Natural killer cell treated with Interleukin-12 subunit alpha and Interleukin-12 subunit beta and Interleukin-15 and Interleukin-18, amount 100 ng/mL, for 72 hours (primary cell): ENCODE measurements at regions not wholly inside any gene's neighbourhood (a gene's known extent, or its start where the extent isn't known, plus 50 kb on each side); places are given as distances from the start of the nearest gene placed in this dataset.
"Not testable (repeated sequence)": the region's sequence is repeated elsewhere in the genome, so short reads cannot be mapped to it uniquely, and the experiment has no call there.

Experiments
- ATAC-seq, 2 donors: fragments of 150-1000 bp; cut with Tn5 transposase in 1 of 2; sonication (Bioruptor Pico), chemical (Tn5 transposase) in 1 of 2; 2 replicates each; pipeline ENCODE4 v1.10.0; 2021
- DNase-seq: peaks from one replicate; pipeline ENCODE4 v3.0.0; 2022; ENCODE audit warnings: low spot score
- H3K27ac Mint-ChIP-seq, 2 donors: 1 replicate in 1 of 2; 2 replicates in 1 of 2; pipeline ENCODE4 v1.8.0; 2022; ENCODE audit warnings: mixed read lengths in 2 of 2, mild to moderate bottlenecking in 1 of 2, moderate library complexity in 1 of 2
- H3K27me3 Mint-ChIP-seq, 2 donors: 1 replicate in 1 of 2; 2 replicates in 1 of 2; pipeline ENCODE4 v1.8.0; 2022; ENCODE audit warnings: mixed read lengths in 2 of 2
- H3K36me3 Mint-ChIP-seq: one replicate; pipeline ENCODE4 v1.8.0; 2022; ENCODE audit warnings: mixed read lengths
- H3K4me1 Mint-ChIP-seq, 2 donors: 1 replicate in 1 of 2; 2 replicates in 1 of 2; pipeline ENCODE4 v1.8.0; 2022; ENCODE audit warnings: low read depth in 2 of 2, mixed read lengths in 2 of 2, mild to moderate bottlenecking in 1 of 2
- H3K4me3 Mint-ChIP-seq: one replicate; pipeline ENCODE4 v1.8.0; 2022; ENCODE audit warnings: mixed read lengths
- H3K9me3 Mint-ChIP-seq: 2 replicates; pipeline ENCODE4 v1.8.0; 2022; ENCODE audit warnings: mixed read lengths

- no peaks in the 10 kb centered on the region for H3K36me3 Mint-ChIP-seq
- ATAC-seq, result no peak
- peaks cover 6% of the 10 kb centered on the region for H3K9me3 Mint-ChIP-seq
- no peak overlapping the region for H3K4me3 Mint-ChIP-seq
- H3K27ac Mint-ChIP-seq, result no peak overlapping the region
- DNase-seq, result no peak
- H3K27me3 Mint-ChIP-seq, result no peaks in the 10 kb centered on the region
- no peaks in the 10 kb centered on the region for H3K4me1 Mint-ChIP-seq
Measured at GRCh38 chr14:40398981-40399380, 966.7 kb upstream of the FBXO33 start.

- Mint-ChIP-seq H3K9me3 (peaks cover 3% of the 10 kb centered on the region), H3K4me3 (no peak overlapping the region), H3K36me3 (no peaks in the 10 kb centered on the region), H3K4me1 (no peaks in the 10 kb centered on the region), H3K27ac (no peak overlapping the region), H3K27me3 (no peaks in the 10 kb centered on the region)
- ATAC-seq (no peak), DNase-seq (no peak)
Measured at GRCh38 chr14:40394634-40395340, 962.6 kb upstream of the FBXO33 start.

GRCh38 chr14:40393143-40393542 is 960.9 kb upstream of the FBXO33 start:
- ATAC-seq, result no peak

GRCh38 chr14:40386433-40386832 is 954.2 kb upstream of the FBXO33 start:
- DNase-seq (no peak), ATAC-seq (no peak)
- Mint-ChIP-seq H3K9me3 (no peaks in the 10 kb centered on the region), H3K4me3 (no peak overlapping the region), H3K27me3 (no peaks in the 10 kb centered on the region), H3K4me1 (no peaks in the 10 kb centered on the region), H3K27ac (no peak overlapping the region), H3K36me3 (no peaks in the 10 kb centered on the region)

More at GRCh38 chr14:40393143-40393542, 960.9 kb upstream of the FBXO33 start:
- Mint-ChIP-seq H3K9me3 (peaks cover 3% of the 10 kb centered on the region), H3K27me3 (no peaks in the 10 kb centered on the region), H3K4me1 (no peaks in the 10 kb centered on the region), H3K27ac (no peak overlapping the region), H3K4me3 (no peak overlapping the region), H3K36me3 (no peaks in the 10 kb centered on the region)
- no peak for DNase-seq

- H3K27ac Mint-ChIP-seq, result no peak overlapping the region
- H3K9me3 Mint-ChIP-seq, result peaks cover 20% of the 10 kb centered on the region
- DNase-seq (no peak), ATAC-seq (no peak)
- no peak overlapping the region for H3K4me3 Mint-ChIP-seq
- no peaks in the 10 kb centered on the region for H3K4me1 Mint-ChIP-seq
- no peaks in the 10 kb centered on the region for H3K27me3 Mint-ChIP-seq
- H3K36me3 Mint-ChIP-seq, result no peaks in the 10 kb centered on the region
Measured at GRCh38 chr14:40374221-40374620, 942.0 kb upstream of the FBXO33 start.

- no peaks in the 10 kb centered on the region for H3K4me1 Mint-ChIP-seq
- H3K27ac Mint-ChIP-seq, result no peak overlapping the region
- H3K36me3 Mint-ChIP-seq, result no peaks in the 10 kb centered on the region
- ATAC-seq (no peak), DNase-seq (no peak)
- no peak overlapping the region for H3K4me3 Mint-ChIP-seq
- H3K9me3 Mint-ChIP-seq, result peaks cover 23% of the 10 kb centered on the region
- no peaks in the 10 kb centered on the region for H3K27me3 Mint-ChIP-seq
Measured at GRCh38 chr14:40371011-40371410, 938.8 kb upstream of the FBXO33 start.

- H3K4me3 Mint-ChIP-seq, result no peak overlapping the region
- no peak overlapping the region for H3K27ac Mint-ChIP-seq
- H3K36me3 Mint-ChIP-seq, result no peaks in the 10 kb centered on the region
- ATAC-seq (no peak), DNase-seq (no peak)
- peaks cover 21% of the 10 kb centered on the region for H3K9me3 Mint-ChIP-seq
- H3K4me1 Mint-ChIP-seq, result no peaks in the 10 kb centered on the region
- H3K27me3 Mint-ChIP-seq, result no peaks in the 10 kb centered on the region
Measured at GRCh38 chr14:40368314-40368713, 936.1 kb upstream of the FBXO33 start.

- H3K27ac Mint-ChIP-seq, result no peak overlapping the region
- ATAC-seq (no peak), DNase-seq (no peak)
- no peaks in the 10 kb centered on the region for H3K4me1 Mint-ChIP-seq
- H3K27me3 Mint-ChIP-seq, result no peaks in the 10 kb centered on the region
- no peaks in the 10 kb centered on the region for H3K36me3 Mint-ChIP-seq
- peaks cover 21% of the 10 kb centered on the region for H3K9me3 Mint-ChIP-seq
- no peak overlapping the region for H3K4me3 Mint-ChIP-seq
Measured at GRCh38 chr14:40367717-40368116, 935.5 kb upstream of the FBXO33 start.

- Mint-ChIP-seq H3K36me3 (no peaks in the 10 kb centered on the region), H3K9me3 (peaks cover 9% of the 10 kb centered on the region), H3K4me3 (no peak overlapping the region), H3K27ac (no peak overlapping the region), H3K27me3 (no peaks in the 10 kb centered on the region), H3K4me1 (no peaks in the 10 kb centered on the region)
- DNase-seq (no peak), ATAC-seq (no peak)
Measured at GRCh38 chr14:40365305-40365704, 933.1 kb upstream of the FBXO33 start.

GRCh38 chr14:40362856-40363255 is 930.6 kb upstream of the FBXO33 start:
- H3K27ac Mint-ChIP-seq, result no peak overlapping the region

GRCh38 chr14:40354754-40355153 is 922.5 kb upstream of the FBXO33 start:
- no peaks in the 10 kb centered on the region for H3K4me1 Mint-ChIP-seq
- no peak overlapping the region for H3K27ac Mint-ChIP-seq
- no peaks in the 10 kb centered on the region for H3K27me3 Mint-ChIP-seq
- H3K9me3 Mint-ChIP-seq, result peaks cover 7% of the 10 kb centered on the region
- H3K36me3 Mint-ChIP-seq, result no peaks in the 10 kb centered on the region
- DNase-seq, result no peak
- ATAC-seq, result no peak
- H3K4me3 Mint-ChIP-seq, result no peak overlapping the region

More at GRCh38 chr14:40362856-40363255, 930.6 kb upstream of the FBXO33 start:
- DNase-seq, result no peak
- Mint-ChIP-seq H3K9me3 (peaks cover 10% of the 10 kb centered on the region), H3K36me3 (no peaks in the 10 kb centered on the region), H3K4me1 (no peaks in the 10 kb centered on the region), H3K27me3 (no peaks in the 10 kb centered on the region), H3K4me3 (no peak overlapping the region)
- no peak for ATAC-seq

- not testable (repeated sequence) for H3K36me3 Mint-ChIP-seq, H3K4me3 Mint-ChIP-seq, H3K27me3 Mint-ChIP-seq, H3K4me1 Mint-ChIP-seq, DNase-seq, H3K27ac Mint-ChIP-seq, ATAC-seq, H3K9me3 Mint-ChIP-seq
Measured at GRCh38 chr14:40348104-40348503, 915.9 kb upstream of the FBXO33 start.

GRCh38 chr14:40347675-40348074 is 915.4 kb upstream of the FBXO33 start:
- no peaks in the 10 kb centered on the region for H3K4me1 Mint-ChIP-seq
- no peaks in the 10 kb centered on the region for H3K27me3 Mint-ChIP-seq
- H3K27ac Mint-ChIP-seq, result no peak overlapping the region
- ATAC-seq (no peak), DNase-seq (no peak)
- no peaks in the 10 kb centered on the region for H3K9me3 Mint-ChIP-seq
- H3K36me3 Mint-ChIP-seq, result peaks cover 5% of the 10 kb centered on the region
- H3K4me3 Mint-ChIP-seq, result no peak overlapping the region

- ATAC-seq (no peak), DNase-seq (no peak)
- Mint-ChIP-seq H3K27me3 (no peaks in the 10 kb centered on the region), H3K4me3 (no peak overlapping the region), H3K4me1 (no peaks in the 10 kb centered on the region), H3K9me3 (no peaks in the 10 kb centered on the region), H3K27ac (no peak overlapping the region), H3K36me3 (peaks cover 5% of the 10 kb centered on the region)
Measured at GRCh38 chr14:40346275-40346674, 914.0 kb upstream of the FBXO33 start.

- Mint-ChIP-seq H3K4me3 (no peak overlapping the region), H3K36me3 (peaks cover 5% of the 10 kb centered on the region), H3K27me3 (no peaks in the 10 kb centered on the region), H3K4me1 (no peaks in the 10 kb centered on the region), H3K9me3 (peaks cover 4% of the 10 kb centered on the region), H3K27ac (no peak overlapping the region)
- ATAC-seq (no peak), DNase-seq (no peak)
Measured at GRCh38 chr14:40345334-40345733, 913.1 kb upstream of the FBXO33 start.
